A549 (cell line): ENCODE measurements at regions not wholly inside any gene's neighbourhood (a gene's known extent, or its start where the extent isn't known, plus 50 kb on each side); places are given as distances from the start of the nearest gene placed in this dataset.

Source experiments
- CEBPB ChIP-seq, 2 experiments: fragments of >200 bp in 1 of 2; sonication (Bioruptor Twin) in 1 of 2; formaldehyde crosslinking in 1 of 2; IDR thresholded peaks; 2 replicates each; pipeline ENCODE4 v1.6.1; 2012 to 2016
- TF ChIP-seq, protein P1 (sequence below): fragments of >200 bp; sonication (Bioruptor Twin); formaldehyde crosslinking; IDR thresholded peaks from 3 replicates; pipeline ENCODE4 v1.5.1; 2016

GRCh38 chr2:16368951-16369350 lies 296.7 kb downstream of the CYRIA start:
- TF ChIP-seq, protein P1, sequence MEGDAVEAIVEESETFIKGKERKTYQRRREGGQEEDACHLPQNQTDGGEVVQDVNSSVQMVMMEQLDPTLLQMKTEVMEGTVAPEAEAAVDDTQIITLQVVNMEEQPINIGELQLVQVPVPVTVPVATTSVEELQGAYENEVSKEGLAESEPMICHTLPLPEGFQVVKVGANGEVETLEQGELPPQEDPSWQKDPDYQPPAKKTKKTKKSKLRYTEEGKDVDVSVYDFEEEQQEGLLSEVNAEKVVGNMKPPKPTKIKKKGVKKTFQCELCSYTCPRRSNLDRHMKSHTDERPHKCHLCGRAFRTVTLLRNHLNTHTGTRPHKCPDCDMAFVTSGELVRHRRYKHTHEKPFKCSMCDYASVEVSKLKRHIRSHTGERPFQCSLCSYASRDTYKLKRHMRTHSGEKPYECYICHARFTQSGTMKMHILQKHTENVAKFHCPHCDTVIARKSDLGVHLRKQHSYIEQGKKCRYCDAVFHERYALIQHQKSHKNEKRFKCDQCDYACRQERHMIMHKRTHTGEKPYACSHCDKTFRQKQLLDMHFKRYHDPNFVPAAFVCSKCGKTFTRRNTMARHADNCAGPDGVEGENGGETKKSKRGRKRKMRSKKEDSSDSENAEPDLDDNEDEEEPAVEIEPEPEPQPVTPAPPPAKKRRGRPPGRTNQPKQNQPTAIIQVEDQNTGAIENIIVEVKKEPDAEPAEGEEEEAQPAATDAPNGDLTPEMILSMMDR: no peak
- TF ChIP-seq CEBPB (IDR thresholded peaks at IDR 0.05): no peak
